ENCODE measurements at regions not wholly inside any gene's neighbourhood (a gene's known extent, or its start where the extent isn't known, plus 50 kb on each side); places are given as distances from the start of the nearest gene placed in this dataset.

DNA sequence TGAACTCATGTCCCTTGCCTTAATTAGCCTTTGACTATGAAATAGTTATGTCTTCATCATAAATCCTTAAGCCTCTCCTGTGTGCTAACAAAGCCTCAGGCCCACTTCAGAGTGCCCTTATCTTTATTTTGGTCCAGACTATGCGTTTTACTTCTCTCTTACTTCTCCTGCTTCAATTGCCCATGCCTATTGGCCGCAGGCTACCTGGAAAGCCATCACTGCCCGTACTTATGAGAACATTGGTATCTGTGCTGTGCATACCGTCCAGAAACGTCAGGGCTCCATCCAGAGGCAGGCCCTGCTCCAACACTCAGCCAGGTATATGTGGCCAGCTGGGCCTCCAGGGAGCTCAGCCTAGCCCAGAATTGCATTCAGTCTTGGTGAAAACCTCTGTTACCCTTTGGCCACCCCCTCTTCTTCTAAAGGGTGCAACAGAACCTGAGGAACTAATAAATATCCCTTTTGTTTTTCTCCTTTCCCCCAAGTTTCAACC lies 212.4 kb upstream of the MTPN start:
- peaks cover 7% of the 10 kb centered on the region for H3K9me3 Mint-ChIP-seq
- TF ChIP-seq, protein P1, sequence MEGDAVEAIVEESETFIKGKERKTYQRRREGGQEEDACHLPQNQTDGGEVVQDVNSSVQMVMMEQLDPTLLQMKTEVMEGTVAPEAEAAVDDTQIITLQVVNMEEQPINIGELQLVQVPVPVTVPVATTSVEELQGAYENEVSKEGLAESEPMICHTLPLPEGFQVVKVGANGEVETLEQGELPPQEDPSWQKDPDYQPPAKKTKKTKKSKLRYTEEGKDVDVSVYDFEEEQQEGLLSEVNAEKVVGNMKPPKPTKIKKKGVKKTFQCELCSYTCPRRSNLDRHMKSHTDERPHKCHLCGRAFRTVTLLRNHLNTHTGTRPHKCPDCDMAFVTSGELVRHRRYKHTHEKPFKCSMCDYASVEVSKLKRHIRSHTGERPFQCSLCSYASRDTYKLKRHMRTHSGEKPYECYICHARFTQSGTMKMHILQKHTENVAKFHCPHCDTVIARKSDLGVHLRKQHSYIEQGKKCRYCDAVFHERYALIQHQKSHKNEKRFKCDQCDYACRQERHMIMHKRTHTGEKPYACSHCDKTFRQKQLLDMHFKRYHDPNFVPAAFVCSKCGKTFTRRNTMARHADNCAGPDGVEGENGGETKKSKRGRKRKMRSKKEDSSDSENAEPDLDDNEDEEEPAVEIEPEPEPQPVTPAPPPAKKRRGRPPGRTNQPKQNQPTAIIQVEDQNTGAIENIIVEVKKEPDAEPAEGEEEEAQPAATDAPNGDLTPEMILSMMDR (IDR thresholded peaks at IDR 0.05), result no peak
- no peaks in the 10 kb centered on the region for H3K4me1 Mint-ChIP-seq
- H3K4me3 Mint-ChIP-seq, result no peak overlapping the region
- H3K27ac Mint-ChIP-seq, result no peak overlapping the region
- no peak for DNase-seq
- H3K36me3 Mint-ChIP-seq (ENCODE audit: low read depth), result no peaks in the 10 kb centered on the region
- peaks cover 6% of the 10 kb centered on the region for H3K27me3 Mint-ChIP-seq (ENCODE audit: low read depth, poor library complexity)

DNA sequence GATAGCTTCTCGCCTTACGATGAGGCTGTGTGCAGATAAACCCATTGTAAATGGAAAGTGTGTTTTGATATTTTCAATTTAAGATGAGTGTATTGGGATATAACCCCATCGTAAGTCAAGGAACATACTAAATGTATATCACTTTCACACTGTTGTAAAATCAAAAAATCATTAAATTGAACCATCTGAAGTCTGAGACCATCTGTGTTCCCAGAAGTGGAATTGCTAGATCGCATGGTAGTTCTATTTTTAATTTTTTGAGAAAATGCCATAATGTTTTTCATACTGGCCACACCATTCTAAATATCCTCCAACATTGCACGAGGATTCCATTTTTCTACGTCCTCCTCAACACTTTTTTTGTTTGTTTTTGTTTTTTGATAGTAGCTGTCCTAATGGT lies 209.1 kb upstream of the MTPN start:
- no peak overlapping the region for H3K4me3 Mint-ChIP-seq
- TF ChIP-seq, protein P1 (IDR thresholded peaks at IDR 0.05), result no peak
- DNase-seq, result no peak
- no peak overlapping the region for H3K27ac Mint-ChIP-seq
- H3K36me3 Mint-ChIP-seq (ENCODE audit: low read depth), result no peaks in the 10 kb centered on the region
- no peaks in the 10 kb centered on the region for H3K4me1 Mint-ChIP-seq
- no peaks in the 10 kb centered on the region for H3K9me3 Mint-ChIP-seq
- H3K27me3 Mint-ChIP-seq (ENCODE audit: low read depth, poor library complexity), result no peaks in the 10 kb centered on the region

DNA sequence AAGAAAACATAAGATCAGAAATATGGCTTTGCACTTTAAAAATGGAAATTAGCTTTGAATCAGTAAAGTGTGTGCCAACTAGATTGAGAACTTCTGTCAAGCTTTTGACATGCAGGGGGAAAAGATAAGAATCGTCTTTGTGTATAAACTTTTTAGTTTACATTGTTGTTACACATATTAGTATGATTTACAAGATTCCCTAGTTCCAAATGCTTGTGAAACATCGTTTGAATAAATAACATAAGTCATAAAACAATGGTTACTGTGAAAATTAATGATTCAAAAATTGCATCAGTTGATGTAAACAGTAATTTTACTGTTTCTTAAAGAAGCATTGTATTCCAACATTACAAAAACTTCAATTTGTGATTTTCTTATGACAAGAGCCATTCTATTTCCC lies 207.6 kb upstream of the MTPN start:
- TF ChIP-seq, protein P1 (IDR thresholded peaks at IDR 0.05), result no peak
- Mint-ChIP-seq H3K9me3 (no peaks in the 10 kb centered on the region), H3K4me3 (no peak overlapping the region), H3K27ac (no peak overlapping the region), H3K36me3 (ENCODE audit: low read depth) (no peaks in the 10 kb centered on the region), H3K27me3 (ENCODE audit: low read depth, poor library complexity) (no peaks in the 10 kb centered on the region), H3K4me1 (peaks cover 6% of the 10 kb centered on the region)
- no peak for DNase-seq

DNA sequence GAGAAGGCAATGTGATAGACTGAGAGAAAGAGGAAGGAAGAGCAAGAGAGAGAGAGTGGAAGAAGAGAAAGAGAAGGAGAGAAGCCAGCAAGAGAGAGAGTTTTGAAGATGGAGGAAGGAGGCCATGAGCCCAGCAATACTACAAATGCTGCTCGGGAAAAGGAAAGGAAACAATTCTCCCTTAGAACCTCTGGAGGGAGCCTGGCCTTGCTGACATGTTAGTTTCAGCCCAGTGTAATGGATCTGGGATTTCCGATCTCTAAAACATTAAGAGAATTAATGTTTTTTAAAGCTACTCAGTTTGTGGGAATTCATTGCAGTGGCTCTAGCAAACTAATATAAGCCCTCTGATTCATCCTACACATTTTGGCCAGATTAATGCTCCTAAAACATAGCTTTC lies 206.8 kb upstream of the MTPN start:
- Mint-ChIP-seq H3K4me1 (peaks cover 14% of the 10 kb centered on the region), H3K27ac (no peak overlapping the region), H3K4me3 (no peak overlapping the region), H3K27me3 (ENCODE audit: low read depth, poor library complexity) (peaks cover 3% of the 10 kb centered on the region), H3K9me3 (no peaks in the 10 kb centered on the region), H3K36me3 (ENCODE audit: low read depth) (no peaks in the 10 kb centered on the region)
- TF ChIP-seq, protein P1 (IDR thresholded peaks at IDR 0.05), result peak; percentile 15
- no peak for DNase-seq

GRCh38 chr7:136180984-136181383 lies 203.8 kb upstream of the MTPN start:
- DNase-seq, result no peak
- H3K4me1 Mint-ChIP-seq, result peaks cover 14% of the 10 kb centered on the region
- H3K27me3 Mint-ChIP-seq (ENCODE audit: low read depth, poor library complexity), result peaks cover 3% of the 10 kb centered on the region
- no peaks in the 10 kb centered on the region for H3K36me3 Mint-ChIP-seq (ENCODE audit: low read depth)
- no peak overlapping the region for H3K4me3 Mint-ChIP-seq
- no peak overlapping the region for H3K27ac Mint-ChIP-seq
- TF ChIP-seq, protein P1 (IDR thresholded peaks at IDR 0.05), result no peak
- H3K9me3 Mint-ChIP-seq, result no peaks in the 10 kb centered on the region

DNA sequence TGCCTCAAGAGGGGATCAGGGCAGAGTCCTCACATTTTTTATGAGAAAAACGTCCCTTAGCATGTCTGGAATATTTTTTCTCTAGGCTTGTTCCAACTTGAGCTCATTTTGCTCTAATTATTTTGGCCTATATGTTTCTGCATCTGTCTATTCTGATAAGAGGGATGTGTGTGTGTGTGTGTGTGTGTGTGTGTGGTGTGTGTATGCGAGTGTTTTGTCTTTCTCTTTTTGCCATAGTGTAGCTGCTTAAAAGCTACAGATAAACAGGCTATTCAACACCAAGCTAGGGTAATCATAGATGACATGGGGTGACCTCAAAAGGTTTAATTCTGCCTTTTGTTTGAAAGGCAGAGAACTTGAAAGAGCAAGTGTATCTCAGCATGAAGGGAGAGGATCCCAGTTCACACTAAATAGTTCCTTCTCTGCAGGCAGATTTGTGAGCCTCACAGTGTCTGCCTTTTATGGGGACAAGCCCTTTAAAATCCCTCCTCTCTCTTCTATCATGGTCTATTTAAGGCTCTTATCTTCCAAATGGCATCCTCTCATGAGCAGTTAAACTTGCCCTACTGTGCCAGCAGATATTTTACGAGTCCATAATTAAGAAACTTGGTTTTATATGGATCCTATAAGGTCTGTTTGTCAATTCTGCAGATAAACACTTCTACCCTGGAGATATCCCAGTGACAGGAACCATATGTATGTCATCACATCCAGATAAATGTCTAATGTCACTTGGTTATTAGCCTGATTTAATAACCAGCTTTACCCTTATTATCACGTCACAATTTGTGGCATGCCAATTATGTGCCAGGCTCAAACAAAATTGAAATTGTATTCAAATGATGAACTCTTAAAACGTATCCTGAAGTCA lies 202.9 kb upstream of the MTPN start:
- H3K4me1 Mint-ChIP-seq, result peaks cover 14% of the 10 kb centered on the region
- peaks cover 3% of the 10 kb centered on the region for H3K27me3 Mint-ChIP-seq (ENCODE audit: low read depth, poor library complexity)
- H3K36me3 Mint-ChIP-seq (ENCODE audit: low read depth), result no peaks in the 10 kb centered on the region
- H3K9me3 Mint-ChIP-seq, result no peaks in the 10 kb centered on the region
- no peak overlapping the region for H3K4me3 Mint-ChIP-seq
- H3K27ac Mint-ChIP-seq, result no peak overlapping the region
- DNase-seq, result no peak
- TF ChIP-seq, protein P1 (IDR thresholded peaks at IDR 0.05), result no peak
